Thymus (tissue), 11 donors: ENCODE measurements at regions not wholly inside any gene's neighbourhood (a gene's known extent, or its start where the extent isn't known, plus 50 kb on each side); places are given as distances from the start of the nearest gene placed in this dataset.

Source experiments
- DNase-seq, 9 donors: peaks; one replicate each; pipeline ENCODE4 v3.0.0-alpha.2; 2013; ENCODE audit warnings: low spot score in 9 of 9, low read depth in 6 of 9, missing footprints in 1 of 9
- H3K27ac ChIP-seq, 2 donors: one replicate each; pipeline ENCODE4 v1.5.1; 2013; ENCODE audit warnings: control low read depth in 1 of 2, low read depth in 1 of 2, low read length in 1 of 2, mild to moderate bottlenecking in 1 of 2, moderate library complexity in 1 of 2
- H3K27me3 ChIP-seq, 2 donors: one replicate each; pipeline ENCODE4 v1.5.1; 2013; ENCODE audit warnings: low read length in 1 of 2; ENCODE audit not compliant: control insufficient read depth in 2 of 2, insufficient read depth in 1 of 2
- H3K36me3 ChIP-seq, 2 donors: one replicate each; pipeline ENCODE4 v1.5.1; 2013; ENCODE audit warnings: low read length in 1 of 2, mild to moderate bottlenecking in 1 of 2, moderate library complexity in 1 of 2; ENCODE audit not compliant: control insufficient read depth in 2 of 2, insufficient read depth in 2 of 2
- H3K4me1 ChIP-seq, 2 donors: one replicate each; pipeline ENCODE4 v1.5.1; 2013; ENCODE audit warnings: low read length in 2 of 2; ENCODE audit not compliant: control insufficient read depth in 2 of 2, insufficient read depth in 2 of 2
- H3K4me3 ChIP-seq, 2 donors: one replicate each; pipeline ENCODE4 v1.5.1; 2013; ENCODE audit warnings: low read length in 2 of 2, control low read depth in 1 of 2, mild to moderate bottlenecking in 1 of 2
- H3K9me3 ChIP-seq, 2 donors: one replicate each; pipeline ENCODE4 v1.5.1; 2013; ENCODE audit warnings: low read length in 1 of 2, mild to moderate bottlenecking in 1 of 2; ENCODE audit not compliant: control insufficient read depth in 2 of 2, insufficient read depth in 1 of 2
- WGBS: extraction: QIAGEN DNeasy Blood & Tissue Kit; methylation state at CpG from one replicate; pipeline ENCODE4 v1.1.7; 2013; 5-methylcytosine and 5-hydroxymethylcytosine counted together
- donor health status: healthy.

- Histone ChIP-seq H3K27ac (no peak overlapping the region), H3K27me3 (no peaks in the 10 kb centered on the region), H3K36me3 (no peaks in the 10 kb centered on the region), H3K4me3 (no peak overlapping the region), H3K9me3 (no peaks in the 10 kb centered on the region), H3K4me1 (no peaks in the 10 kb centered on the region)
- WGBS: 72% methylated on average over 7 of the region's 7 CpGs
- no peak for DNase-seq
Observed at GRCh38 chr5:88388476-88389337, 120.1 kb upstream of the TMEM161B start.

- Histone ChIP-seq H3K36me3 (no peaks in the 10 kb centered on the region), H3K4me3 (no peak overlapping the region), H3K4me1 (no peaks in the 10 kb centered on the region), H3K27me3 (no peaks in the 10 kb centered on the region), H3K9me3 (no peaks in the 10 kb centered on the region), H3K27ac (no peak overlapping the region)
- WGBS: 78% methylated on average over 4 of the region's 4 CpGs
- no peak for DNase-seq
Observed at GRCh38 chr5:88384886-88385285, 116.2 kb upstream of the TMEM161B start.

GRCh38 chr5:88380332-88380731 lies 111.7 kb upstream of the TMEM161B start:
- no peak overlapping the region for H3K27ac ChIP-seq
- no peaks in the 10 kb centered on the region for H3K9me3 ChIP-seq
- H3K27me3 ChIP-seq: no peaks in the 10 kb centered on the region
- no peaks in the 10 kb centered on the region for H3K4me1 ChIP-seq
- DNase-seq: no peak
- WGBS: 67% methylated on average over 3 of the region's 3 CpGs
- no peaks in the 10 kb centered on the region for H3K36me3 ChIP-seq
- H3K4me3 ChIP-seq: no peak overlapping the region

GRCh38 chr5:88377705-88378656 lies 109.3 kb upstream of the TMEM161B start:
- Histone ChIP-seq H3K36me3 (no peaks in the 10 kb centered on the region), H3K4me3 (no peak overlapping the region), H3K4me1 (no peaks in the 10 kb centered on the region), H3K27me3 (no peaks in the 10 kb centered on the region), H3K27ac (no peak overlapping the region), H3K9me3 (no peaks in the 10 kb centered on the region)
- DNase-seq: no peak
- WGBS: 17% methylated on average over 4 of the region's 4 CpGs

- no peak overlapping the region for H3K27ac ChIP-seq
- H3K9me3 ChIP-seq: no peaks in the 10 kb centered on the region
- H3K36me3 ChIP-seq: no peaks in the 10 kb centered on the region
- H3K4me1 ChIP-seq: no peaks in the 10 kb centered on the region
- no peaks in the 10 kb centered on the region for H3K27me3 ChIP-seq
- no peak overlapping the region for H3K4me3 ChIP-seq
- WGBS: 92% methylated on average over 2 of the region's 2 CpGs
- DNase-seq: no peak
Observed at GRCh38 chr5:88377240-88377639, 108.6 kb upstream of the TMEM161B start.

- H3K9me3 ChIP-seq: no peaks in the 10 kb centered on the region
- no peak overlapping the region for H3K27ac ChIP-seq
- H3K27me3 ChIP-seq: no peaks in the 10 kb centered on the region
- no peaks in the 10 kb centered on the region for H3K36me3 ChIP-seq
- DNase-seq: no peak
- H3K4me1 ChIP-seq: no peaks in the 10 kb centered on the region
- H3K4me3 ChIP-seq: no peak overlapping the region
- 96% methylated on average over 5 of the region's 5 CpGs for WGBS
Observed at GRCh38 chr5:88376728-88377127, 108.1 kb upstream of the TMEM161B start.

- Histone ChIP-seq H3K4me1 (no peaks in the 10 kb centered on the region), H3K4me3 (no peak overlapping the region), H3K36me3 (no peaks in the 10 kb centered on the region), H3K27ac (no peak overlapping the region), H3K27me3 (no peaks in the 10 kb centered on the region), H3K9me3 (no peaks in the 10 kb centered on the region)
- WGBS: 96% methylated on average over 2 of the region's 2 CpGs
- DNase-seq: no peak
Observed at GRCh38 chr5:88374391-88374790, 105.7 kb upstream of the TMEM161B start.

GRCh38 chr5:88370824-88371223 lies 102.2 kb upstream of the TMEM161B start:
- Histone ChIP-seq H3K36me3 (no peaks in the 10 kb centered on the region), H3K4me3 (no peak overlapping the region), H3K27me3 (no peaks in the 10 kb centered on the region), H3K27ac (no peak overlapping the region), H3K4me1 (no peaks in the 10 kb centered on the region), H3K9me3 (no peaks in the 10 kb centered on the region)
- DNase-seq: no peak

- 95% methylated on average over 2 of the region's 2 CpGs for WGBS
- H3K4me1 ChIP-seq: no peaks in the 10 kb centered on the region
- no peaks in the 10 kb centered on the region for H3K36me3 ChIP-seq
- no peaks in the 10 kb centered on the region for H3K27me3 ChIP-seq
- H3K27ac ChIP-seq: no peak overlapping the region
- H3K4me3 ChIP-seq: no peak overlapping the region
- no peaks in the 10 kb centered on the region for H3K9me3 ChIP-seq
- no peak for DNase-seq
Observed at GRCh38 chr5:88368201-88368600, 99.6 kb upstream of the TMEM161B start.
